ENCODE measurements at regions not wholly inside any gene's neighbourhood (a gene's known extent, or its start where the extent isn't known, plus 50 kb on each side); places are given as distances from the start of the nearest gene placed in this dataset.

DNA sequence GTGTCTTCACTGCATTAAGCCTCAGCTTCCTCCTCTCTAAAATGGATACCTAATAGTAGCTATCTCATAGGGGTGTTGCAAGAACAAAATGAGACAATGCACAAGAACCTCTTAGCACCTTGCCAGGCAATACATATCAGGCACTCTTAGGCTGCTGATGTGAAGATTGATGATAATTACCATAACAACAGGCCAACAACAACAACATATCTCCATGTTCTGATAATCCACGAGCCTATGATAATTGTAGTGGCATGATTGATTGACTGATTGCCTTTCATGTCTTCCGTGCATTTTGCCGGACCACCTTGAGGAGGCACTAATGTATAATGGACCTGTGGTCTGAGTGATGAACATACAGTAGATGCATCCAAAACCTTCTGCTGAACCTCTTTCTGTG lies 50.7 kb upstream of the WSCD2 start (continued):
- TF ChIP-seq, protein P1, sequence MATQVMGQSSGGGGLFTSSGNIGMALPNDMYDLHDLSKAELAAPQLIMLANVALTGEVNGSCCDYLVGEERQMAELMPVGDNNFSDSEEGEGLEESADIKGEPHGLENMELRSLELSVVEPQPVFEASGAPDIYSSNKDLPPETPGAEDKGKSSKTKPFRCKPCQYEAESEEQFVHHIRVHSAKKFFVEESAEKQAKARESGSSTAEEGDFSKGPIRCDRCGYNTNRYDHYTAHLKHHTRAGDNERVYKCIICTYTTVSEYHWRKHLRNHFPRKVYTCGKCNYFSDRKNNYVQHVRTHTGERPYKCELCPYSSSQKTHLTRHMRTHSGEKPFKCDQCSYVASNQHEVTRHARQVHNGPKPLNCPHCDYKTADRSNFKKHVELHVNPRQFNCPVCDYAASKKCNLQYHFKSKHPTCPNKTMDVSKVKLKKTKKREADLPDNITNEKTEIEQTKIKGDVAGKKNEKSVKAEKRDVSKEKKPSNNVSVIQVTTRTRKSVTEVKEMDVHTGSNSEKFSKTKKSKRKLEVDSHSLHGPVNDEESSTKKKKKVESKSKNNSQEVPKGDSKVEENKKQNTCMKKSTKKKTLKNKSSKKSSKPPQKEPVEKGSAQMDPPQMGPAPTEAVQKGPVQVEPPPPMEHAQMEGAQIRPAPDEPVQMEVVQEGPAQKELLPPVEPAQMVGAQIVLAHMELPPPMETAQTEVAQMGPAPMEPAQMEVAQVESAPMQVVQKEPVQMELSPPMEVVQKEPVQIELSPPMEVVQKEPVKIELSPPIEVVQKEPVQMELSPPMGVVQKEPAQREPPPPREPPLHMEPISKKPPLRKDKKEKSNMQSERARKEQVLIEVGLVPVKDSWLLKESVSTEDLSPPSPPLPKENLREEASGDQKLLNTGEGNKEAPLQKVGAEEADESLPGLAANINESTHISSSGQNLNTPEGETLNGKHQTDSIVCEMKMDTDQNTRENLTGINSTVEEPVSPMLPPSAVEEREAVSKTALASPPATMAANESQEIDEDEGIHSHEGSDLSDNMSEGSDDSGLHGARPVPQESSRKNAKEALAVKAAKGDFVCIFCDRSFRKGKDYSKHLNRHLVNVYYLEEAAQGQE (IDR thresholded peaks at IDR 0.05; ENCODE audit: borderline replicate concordance) = peak; percentile 16; the same call in 1 of the 2 replicates
- TF ChIP-seq, protein P1 (CRISPR knock-in tag; IDR thresholded peaks at IDR 0.05; ENCODE audit: low read depth) = no peak
- TF ChIP-seq MCM7 (IDR thresholded peaks at IDR 0.05) (no peak), RBM14 (IDR thresholded peaks at IDR 0.05; ENCODE audit: borderline replicate concordance, insufficient read depth, low read depth, low read length) (no peak), NCOA2 (IDR thresholded peaks at IDR 0.05; ENCODE audit: partially characterized antibody in 2 of 2) (no peak), MEIS2 (IDR thresholded peaks at IDR 0.05; ENCODE audit: partially characterized antibody) (peak; percentile 73), FOXJ2 (tag; IDR thresholded peaks at IDR 0.05) (peak; percentile 92), RFX1 (IDR thresholded peaks at IDR 0.05) (peak; percentile 48)
- TF ChIP-seq, protein P2, sequence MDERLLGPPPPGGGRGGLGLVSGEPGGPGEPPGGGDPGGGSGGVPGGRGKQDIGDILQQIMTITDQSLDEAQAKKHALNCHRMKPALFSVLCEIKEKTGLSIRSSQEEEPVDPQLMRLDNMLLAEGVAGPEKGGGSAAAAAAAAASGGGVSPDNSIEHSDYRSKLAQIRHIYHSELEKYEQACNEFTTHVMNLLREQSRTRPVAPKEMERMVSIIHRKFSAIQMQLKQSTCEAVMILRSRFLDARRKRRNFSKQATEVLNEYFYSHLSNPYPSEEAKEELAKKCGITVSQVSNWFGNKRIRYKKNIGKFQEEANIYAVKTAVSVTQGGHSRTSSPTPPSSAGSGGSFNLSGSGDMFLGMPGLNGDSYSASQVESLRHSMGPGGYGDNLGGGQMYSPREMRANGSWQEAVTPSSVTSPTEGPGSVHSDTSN (CRISPR knock-in tag; IDR thresholded peaks at IDR 0.05; ENCODE audit: low read depth) = no peak
- TF ChIP-seq, protein P2 (tag; conservative IDR thresholded peaks at IDR 0.05; ENCODE audit: low read depth) = peak; percentile 50; the same call in 1 of the 2 replicates
- TF ChIP-seq, protein P3, sequence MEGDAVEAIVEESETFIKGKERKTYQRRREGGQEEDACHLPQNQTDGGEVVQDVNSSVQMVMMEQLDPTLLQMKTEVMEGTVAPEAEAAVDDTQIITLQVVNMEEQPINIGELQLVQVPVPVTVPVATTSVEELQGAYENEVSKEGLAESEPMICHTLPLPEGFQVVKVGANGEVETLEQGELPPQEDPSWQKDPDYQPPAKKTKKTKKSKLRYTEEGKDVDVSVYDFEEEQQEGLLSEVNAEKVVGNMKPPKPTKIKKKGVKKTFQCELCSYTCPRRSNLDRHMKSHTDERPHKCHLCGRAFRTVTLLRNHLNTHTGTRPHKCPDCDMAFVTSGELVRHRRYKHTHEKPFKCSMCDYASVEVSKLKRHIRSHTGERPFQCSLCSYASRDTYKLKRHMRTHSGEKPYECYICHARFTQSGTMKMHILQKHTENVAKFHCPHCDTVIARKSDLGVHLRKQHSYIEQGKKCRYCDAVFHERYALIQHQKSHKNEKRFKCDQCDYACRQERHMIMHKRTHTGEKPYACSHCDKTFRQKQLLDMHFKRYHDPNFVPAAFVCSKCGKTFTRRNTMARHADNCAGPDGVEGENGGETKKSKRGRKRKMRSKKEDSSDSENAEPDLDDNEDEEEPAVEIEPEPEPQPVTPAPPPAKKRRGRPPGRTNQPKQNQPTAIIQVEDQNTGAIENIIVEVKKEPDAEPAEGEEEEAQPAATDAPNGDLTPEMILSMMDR (IDR thresholded peaks at IDR 0.05 in 2 of 3, conservative IDR thresholded peaks at IDR 0.05 in 1 of 3; ENCODE audit: insufficient read depth in 2 of 3, low read depth in 1 of 3, low read length in 3 of 3) = peak in 2 of 3 experiments; percentile 18 to 48; a peak in 2 of 6 replicates
- TF ChIP-seq, protein P4, sequence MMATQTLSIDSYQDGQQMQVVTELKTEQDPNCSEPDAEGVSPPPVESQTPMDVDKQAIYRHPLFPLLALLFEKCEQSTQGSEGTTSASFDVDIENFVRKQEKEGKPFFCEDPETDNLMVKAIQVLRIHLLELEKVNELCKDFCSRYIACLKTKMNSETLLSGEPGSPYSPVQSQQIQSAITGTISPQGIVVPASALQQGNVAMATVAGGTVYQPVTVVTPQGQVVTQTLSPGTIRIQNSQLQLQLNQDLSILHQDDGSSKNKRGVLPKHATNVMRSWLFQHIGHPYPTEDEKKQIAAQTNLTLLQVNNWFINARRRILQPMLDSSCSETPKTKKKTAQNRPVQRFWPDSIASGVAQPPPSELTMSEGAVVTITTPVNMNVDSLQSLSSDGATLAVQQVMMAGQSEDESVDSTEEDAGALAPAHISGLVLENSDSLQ (IDR thresholded peaks at IDR 0.05) = peak; percentile 42

All from K562 (cell line).